ENCODE measurements at regions not wholly inside any gene's neighbourhood (a gene's known extent, or its start where the extent isn't known, plus 50 kb on each side); places are given as distances from the start of the nearest gene placed in this dataset.

DNA sequence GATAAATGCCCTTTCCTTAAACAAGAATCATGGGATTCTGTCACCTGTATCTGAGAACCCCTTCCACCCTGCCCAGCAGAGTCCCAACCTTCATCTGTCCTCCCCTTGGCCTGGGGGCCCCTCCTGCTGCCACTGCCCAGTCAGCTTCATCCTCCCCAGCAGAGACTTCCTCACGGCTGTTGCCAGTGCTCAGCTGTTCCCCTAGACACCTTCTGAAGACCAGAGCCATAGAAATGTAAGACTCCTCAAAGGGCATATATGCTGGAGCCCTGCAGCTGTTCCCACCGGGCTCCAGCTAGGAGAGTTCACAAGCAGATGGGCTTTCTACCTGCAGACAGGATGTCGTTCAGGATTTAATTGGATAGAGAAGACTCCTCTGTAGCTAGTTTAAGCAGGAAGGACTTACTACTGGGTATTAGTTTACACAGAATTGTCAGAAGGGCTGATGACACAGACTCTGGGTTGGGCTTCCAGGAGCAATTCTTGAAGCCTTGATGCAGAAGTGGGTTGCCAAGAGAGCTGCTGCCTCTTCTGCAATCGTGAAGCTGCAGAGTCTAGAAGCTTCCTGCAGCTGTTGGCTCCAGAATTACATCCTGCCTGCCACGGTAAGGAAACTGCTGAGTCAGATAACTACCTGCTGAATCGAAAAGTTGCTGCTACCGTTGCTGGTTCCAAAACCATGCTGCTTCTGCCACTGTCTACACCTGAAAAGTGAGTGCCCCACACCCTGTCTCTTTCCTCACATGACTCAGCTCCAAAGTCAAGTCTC, 57.1 kb upstream of the MLN start:
- DNase-seq (ENCODE audit: low read depth), result peak; percentile 59
- Histone ChIP-seq H3K36me3 (ENCODE audit: control insufficient read depth, insufficient read depth, low read length) (no peaks in the 10 kb centered on the region), H3K27me3 (ENCODE audit: control insufficient read depth, insufficient read depth, low read length) (peaks cover under 1% of the 10 kb centered on the region), H3K4me3 (ENCODE audit: low read depth, low read length) (no peak overlapping the region)
- FAIRE-seq, result peak; percentile 60
- no peak for TF ChIP-seq CTCF (IDR thresholded peaks at IDR 0.05; ENCODE audit: insufficient read depth, low read length, severe bottlenecking)

GRCh38 chr6:33860006-33860405, 56.2 kb upstream of the MLN start:
- DNase-seq (ENCODE audit: low read depth), result no peak
- no peak for FAIRE-seq
- no peaks in the 10 kb centered on the region for H3K36me3 ChIP-seq (ENCODE audit: control insufficient read depth, insufficient read depth, low read length)
- H3K27me3 ChIP-seq (ENCODE audit: control insufficient read depth, insufficient read depth, low read length), result peaks cover 2% of the 10 kb centered on the region
- no peak for TF ChIP-seq CTCF (IDR thresholded peaks at IDR 0.05; ENCODE audit: insufficient read depth, low read length, severe bottlenecking)
- no peak overlapping the region for H3K4me3 ChIP-seq (ENCODE audit: low read depth, low read length)

- H3K27me3 ChIP-seq (ENCODE audit: control insufficient read depth, insufficient read depth, low read length), result peaks cover 2% of the 10 kb centered on the region
- no peak for TF ChIP-seq CTCF (IDR thresholded peaks at IDR 0.05; ENCODE audit: insufficient read depth, low read length, severe bottlenecking)
- no peaks in the 10 kb centered on the region for H3K36me3 ChIP-seq (ENCODE audit: control insufficient read depth, insufficient read depth, low read length)
- H3K4me3 ChIP-seq (ENCODE audit: low read depth, low read length), result no peak overlapping the region
- DNase-seq (ENCODE audit: low read depth), result no peak
- FAIRE-seq, result no peak
These were observed 55.2 kb upstream of the MLN start for GRCh38 chr6:33858804-33859505.

GRCh38 chr6:33857932-33858475, 54.2 kb upstream of the MLN start:
- FAIRE-seq, result no peak
- H3K27me3 ChIP-seq (ENCODE audit: control insufficient read depth, insufficient read depth, low read length), result peaks cover 2% of the 10 kb centered on the region
- H3K4me3 ChIP-seq (ENCODE audit: low read depth, low read length), result no peak overlapping the region
- H3K36me3 ChIP-seq (ENCODE audit: control insufficient read depth, insufficient read depth, low read length), result no peaks in the 10 kb centered on the region
- no peak for DNase-seq (ENCODE audit: low read depth)
- no peak for TF ChIP-seq CTCF (IDR thresholded peaks at IDR 0.05; ENCODE audit: insufficient read depth, low read length, severe bottlenecking)

- no peak for TF ChIP-seq CTCF (IDR thresholded peaks at IDR 0.05; ENCODE audit: insufficient read depth, low read length, severe bottlenecking)
- Histone ChIP-seq H3K4me3 (ENCODE audit: low read depth, low read length) (no peak overlapping the region), H3K36me3 (ENCODE audit: control insufficient read depth, insufficient read depth, low read length) (no peaks in the 10 kb centered on the region), H3K27me3 (ENCODE audit: control insufficient read depth, insufficient read depth, low read length) (peaks cover 2% of the 10 kb centered on the region)
- FAIRE-seq (no peak), DNase-seq (ENCODE audit: low read depth) (no peak)
These were observed 53.5 kb upstream of the MLN start for GRCh38 chr6:33857093-33857931.

All from bronchial epithelial cell (primary cell).